Mesendoderm (in vitro differentiated cells): ENCODE measurements at regions not wholly inside any gene's neighbourhood (a gene's known extent, or its start where the extent isn't known, plus 50 kb on each side); places are given as distances from the start of the nearest gene placed in this dataset.

Source experiments
- DNase-seq: peaks from one replicate; pipeline ENCODE4 v3.0.0; 2013
- H2AK5ac ChIP-seq: 2 replicates; pipeline ENCODE4 v1.6.1; 2013; ENCODE audit warnings: low read length, inconsistent platforms
- H2BK120ac ChIP-seq: 2 replicates; pipeline ENCODE4 v1.6.1; 2013; ENCODE audit warnings: low read depth, mild to moderate bottlenecking, low read length, moderate library complexity, mixed read lengths
- H2BK15ac ChIP-seq: replicated peaks from 2 replicates; pipeline ENCODE4 v1.6.1; 2013; ENCODE audit warnings: low read depth, mild to moderate bottlenecking, moderate library complexity
- H2BK5ac ChIP-seq: 2 replicates; pipeline ENCODE4 v1.6.1; 2013; ENCODE audit warnings: low read length, inconsistent platforms
- H3K18ac ChIP-seq: 2 replicates; pipeline ENCODE4 v1.6.1; 2013; ENCODE audit warnings: mild to moderate bottlenecking, low read length, mixed read lengths
- H3K23ac ChIP-seq: one replicate; pipeline ENCODE4 v1.6.1; 2013; ENCODE audit warnings: low read length
- H3K27ac ChIP-seq: 2 replicates; pipeline ENCODE4 v1.5.1; 2013; ENCODE audit warnings: low read depth, mild to moderate bottlenecking, inconsistent platforms, low read length, moderate library complexity
- H3K27me3 ChIP-seq: 2 replicates; pipeline ENCODE4 v1.6.1; 2013; ENCODE audit warnings: low read length, control low read depth, mild to moderate bottlenecking, inconsistent platforms; ENCODE audit not compliant: insufficient read depth, poor library complexity
- H3K36me3 ChIP-seq: 2 replicates; pipeline ENCODE4 v1.6.1; 2013; ENCODE audit warnings: low read length, inconsistent platforms; ENCODE audit not compliant: control insufficient read depth, insufficient read depth
- H3K4ac ChIP-seq: one replicate; pipeline ENCODE4 v1.6.1; 2013; ENCODE audit warnings: low read depth, mild to moderate bottlenecking, low read length, moderate library complexity
- H3K4me1 ChIP-seq: 2 replicates; pipeline ENCODE4 v1.6.1; 2013; ENCODE audit warnings: low read depth, low read length, inconsistent platforms; ENCODE audit not compliant: control insufficient read depth
- H3K4me2 ChIP-seq: 2 replicates; pipeline ENCODE4 v1.6.1; 2013; ENCODE audit warnings: low read length
- H3K4me3 ChIP-seq: 2 replicates; pipeline ENCODE4 v1.5.1; 2013; ENCODE audit warnings: mild to moderate bottlenecking, low read length
- H3K56ac ChIP-seq: one replicate; pipeline ENCODE4 v1.6.1; 2013; ENCODE audit warnings: low read length
- H3K79me1 ChIP-seq: 2 replicates; pipeline ENCODE4 v1.6.1; 2013; ENCODE audit warnings: low read length, inconsistent platforms
- H3K79me2 ChIP-seq: 2 replicates; pipeline ENCODE4 v1.6.1; 2013; ENCODE audit warnings: mild to moderate bottlenecking, low read length; ENCODE audit not compliant: control insufficient read depth, insufficient read depth
- H3K9ac ChIP-seq: 2 replicates; pipeline ENCODE4 v1.6.1; 2013; ENCODE audit warnings: low read length, inconsistent platforms
- H4K5ac ChIP-seq: one replicate; pipeline ENCODE4 v1.6.1; 2013; ENCODE audit warnings: low read length
- H4K8ac ChIP-seq: one replicate; pipeline ENCODE4 v1.6.1; 2013; ENCODE audit warnings: low read depth, mild to moderate bottlenecking, control low read depth, low read length, moderate library complexity
- WGBS: extraction: QIAGEN DNeasy Blood & Tissue Kit; methylation state at CpG from one replicate; pipeline ENCODE4 v1.1.7; 2013; ENCODE audit warnings: low lambda C conversion rate, missing lambda C conversion rate; ENCODE audit not compliant: insufficient coverage; ENCODE audit errors: extremely low coverage; 5-methylcytosine and 5-hydroxymethylcytosine counted together

DNA sequence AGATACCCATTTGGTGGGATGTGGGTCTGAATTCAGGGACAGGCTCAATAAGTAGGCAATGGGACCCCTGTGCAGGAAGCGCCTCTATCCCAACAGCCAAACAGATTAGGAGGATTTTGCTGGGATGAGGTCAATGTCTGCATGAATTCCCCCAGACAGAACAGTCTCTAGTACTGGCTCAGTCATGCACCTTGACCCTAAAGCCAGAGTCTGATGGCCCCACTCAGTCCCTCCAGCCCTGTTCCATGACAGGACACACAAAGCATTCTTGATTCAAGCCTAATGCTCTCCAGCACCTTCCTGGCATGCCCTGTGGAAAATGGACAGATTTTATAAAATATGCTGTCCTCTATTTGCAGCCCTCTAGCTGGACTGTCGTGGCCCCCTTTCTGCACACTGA is 49.8 kb upstream of the RAB6D start:
- Histone ChIP-seq H3K9ac (no peak overlapping the region), H2AK5ac (no peak overlapping the region), H4K5ac (no peak overlapping the region), H2BK5ac (no peak overlapping the region), H3K4me1 (no peaks in the 10 kb centered on the region), H3K36me3 (no peaks in the 10 kb centered on the region), H3K27me3 (no peaks in the 10 kb centered on the region), H3K23ac (no peak overlapping the region), H2BK15ac (no peak overlapping the region), H3K79me2 (no peaks in the 10 kb centered on the region), H4K8ac (no peak overlapping the region), H3K4me2 (no peak overlapping the region), H3K4ac (no peak overlapping the region), H3K79me1 (no peaks in the 10 kb centered on the region), H3K4me3 (no peak overlapping the region), H3K56ac (no peak overlapping the region), H2BK120ac (no peak overlapping the region), H3K18ac (no peak overlapping the region), H3K27ac (no peak overlapping the region)
- no CpG with 5 or more reads among the region's 2 CpGs for WGBS
- no peak for DNase-seq
